DOHH2 (cell line): ENCODE measurements at regions not wholly inside any gene's neighbourhood (a gene's known extent, or its start where the extent isn't known, plus 50 kb on each side); places are given as distances from the start of the nearest gene placed in this dataset.

Experiments used
- H3F3A ChIP-seq: fragments of 200-600 bp; sonication (generic), shearing (Covaris generic); 2 replicates; pipeline ENCODE4 v1.6.0; 2016; ENCODE audit warnings: antibody characterized with exemption, mild to moderate bottlenecking; ENCODE audit not compliant: control insufficient read depth, insufficient read depth
- H3K27ac ChIP-seq: fragments of 200-600 bp; sonication (generic); 2 replicates; pipeline ENCODE4 v1.5.1; 2014; ENCODE audit warnings: low read depth, mild to moderate bottlenecking, low read length, moderate library complexity
- H3K27me3 ChIP-seq: fragments of 200-600 bp; sonication (generic); 2 replicates; pipeline ENCODE4 v1.6.1; 2014; ENCODE audit warnings: mild to moderate bottlenecking, low read length, mixed read lengths; ENCODE audit not compliant: control insufficient read depth
- H3K36me3 ChIP-seq: fragments of 200-600 bp; sonication (generic); 2 replicates; pipeline ENCODE4 v1.6.1; 2014; ENCODE audit warnings: mild to moderate bottlenecking, low read length, moderate library complexity, mixed read lengths; ENCODE audit not compliant: control insufficient read depth
- H3K4me1 ChIP-seq: fragments of 200-600 bp; sonication (generic); 2 replicates; pipeline ENCODE4 v1.6.1; 2014; ENCODE audit warnings: mild to moderate bottlenecking, low read length, mixed read lengths; ENCODE audit not compliant: control insufficient read depth
- H3K4me2 ChIP-seq: fragments of 200-600 bp; sonication (generic); 2 replicates; pipeline ENCODE4 v1.6.0; 2014; ENCODE audit warnings: mild to moderate bottlenecking, low read length, moderate library complexity
- H3K4me3 ChIP-seq: fragments of 200-600 bp; sonication (generic); 2 replicates; pipeline ENCODE4 v1.5.1; 2014; ENCODE audit warnings: mild to moderate bottlenecking, low read length, mixed read lengths
- H3K79me2 ChIP-seq: fragments of 200-600 bp; sonication (generic); 2 replicates; pipeline ENCODE4 v1.6.1; 2014; ENCODE audit warnings: mild to moderate bottlenecking, low read length, mixed read lengths; ENCODE audit not compliant: control insufficient read depth
- H3K9me2 ChIP-seq: fragments of 200-600 bp; sonication (generic); replicated peaks from 2 replicates; pipeline ENCODE4 v1.6.1; 2014; ENCODE audit warnings: mild to moderate bottlenecking, low read length, mixed read lengths; ENCODE audit not compliant: control insufficient read depth
- H3K9me3 ChIP-seq: fragments of 200-600 bp; sonication (generic); 2 replicates; pipeline ENCODE4 v1.6.1; 2014; ENCODE audit warnings: antibody characterized with exemption, low read length, mixed read lengths; ENCODE audit not compliant: control insufficient read depth, insufficient read depth
- H4K20me1 ChIP-seq: fragments of 200-600 bp; sonication (generic); 2 replicates; pipeline ENCODE4 v1.6.0; 2014; ENCODE audit warnings: low read depth, mild to moderate bottlenecking, antibody characterized with exemption, low read length, moderate library complexity; ENCODE audit not compliant: control insufficient read depth, insufficient read depth
- EZH2phosphoT487 ChIP-seq: fragments of 200-600 bp; sonication (generic); IDR thresholded peaks from 2 replicates; pipeline ENCODE4 v1.6.1; 2017; ENCODE audit warnings: borderline replicate concordance, mild to moderate bottlenecking, antibody characterized with exemption, low read length, moderate library complexity, mixed read lengths
- TF ChIP-seq, protein P1 (sequence below): fragments of 200-600 bp; sonication (generic); IDR thresholded peaks from one replicate; pipeline ENCODE4 v1.5.1; 2014; ENCODE audit warnings: antibody characterized with exemption, mild to moderate bottlenecking, low read depth, low read length; ENCODE audit not compliant: poor library complexity, severe bottlenecking

DNA sequence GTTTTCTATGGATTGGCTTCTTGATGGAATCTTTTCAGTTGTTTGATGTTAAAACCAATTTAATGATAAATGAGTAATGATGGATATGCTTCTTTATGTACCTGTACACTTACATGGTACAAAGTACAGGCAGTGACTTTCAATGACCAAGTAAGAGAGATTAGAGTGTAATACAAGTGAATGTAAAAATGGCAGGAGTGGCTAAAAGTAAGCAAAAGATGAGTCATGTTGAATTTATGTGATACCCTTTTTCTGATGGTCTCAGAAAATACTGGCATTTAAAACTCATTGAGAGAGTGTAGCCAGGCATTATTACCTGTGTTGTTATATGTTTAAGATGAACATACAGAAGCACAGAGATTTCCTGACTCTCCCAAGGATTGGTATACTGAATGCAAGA is 97.1 kb downstream of the GPR85 start:
- H3K27me3 ChIP-seq = no peaks in the 10 kb centered on the region
- no peak overlapping the region for H3K4me3 ChIP-seq
- H3F3A ChIP-seq = no peaks in the 10 kb centered on the region
- H3K4me2 ChIP-seq = no peak overlapping the region
- TF ChIP-seq EZH2phosphoT487 = no peak
- TF ChIP-seq, protein P1, sequence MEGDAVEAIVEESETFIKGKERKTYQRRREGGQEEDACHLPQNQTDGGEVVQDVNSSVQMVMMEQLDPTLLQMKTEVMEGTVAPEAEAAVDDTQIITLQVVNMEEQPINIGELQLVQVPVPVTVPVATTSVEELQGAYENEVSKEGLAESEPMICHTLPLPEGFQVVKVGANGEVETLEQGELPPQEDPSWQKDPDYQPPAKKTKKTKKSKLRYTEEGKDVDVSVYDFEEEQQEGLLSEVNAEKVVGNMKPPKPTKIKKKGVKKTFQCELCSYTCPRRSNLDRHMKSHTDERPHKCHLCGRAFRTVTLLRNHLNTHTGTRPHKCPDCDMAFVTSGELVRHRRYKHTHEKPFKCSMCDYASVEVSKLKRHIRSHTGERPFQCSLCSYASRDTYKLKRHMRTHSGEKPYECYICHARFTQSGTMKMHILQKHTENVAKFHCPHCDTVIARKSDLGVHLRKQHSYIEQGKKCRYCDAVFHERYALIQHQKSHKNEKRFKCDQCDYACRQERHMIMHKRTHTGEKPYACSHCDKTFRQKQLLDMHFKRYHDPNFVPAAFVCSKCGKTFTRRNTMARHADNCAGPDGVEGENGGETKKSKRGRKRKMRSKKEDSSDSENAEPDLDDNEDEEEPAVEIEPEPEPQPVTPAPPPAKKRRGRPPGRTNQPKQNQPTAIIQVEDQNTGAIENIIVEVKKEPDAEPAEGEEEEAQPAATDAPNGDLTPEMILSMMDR = no peak
- no peaks in the 10 kb centered on the region for H3K9me2 ChIP-seq
- H3K27ac ChIP-seq = no peak overlapping the region
- H4K20me1 ChIP-seq = no peaks in the 10 kb centered on the region
- H3K79me2 ChIP-seq = no peaks in the 10 kb centered on the region
- no peaks in the 10 kb centered on the region for H3K9me3 ChIP-seq
- peaks cover 31% of the 10 kb centered on the region for H3K4me1 ChIP-seq
- H3K36me3 ChIP-seq = no peaks in the 10 kb centered on the region

DNA sequence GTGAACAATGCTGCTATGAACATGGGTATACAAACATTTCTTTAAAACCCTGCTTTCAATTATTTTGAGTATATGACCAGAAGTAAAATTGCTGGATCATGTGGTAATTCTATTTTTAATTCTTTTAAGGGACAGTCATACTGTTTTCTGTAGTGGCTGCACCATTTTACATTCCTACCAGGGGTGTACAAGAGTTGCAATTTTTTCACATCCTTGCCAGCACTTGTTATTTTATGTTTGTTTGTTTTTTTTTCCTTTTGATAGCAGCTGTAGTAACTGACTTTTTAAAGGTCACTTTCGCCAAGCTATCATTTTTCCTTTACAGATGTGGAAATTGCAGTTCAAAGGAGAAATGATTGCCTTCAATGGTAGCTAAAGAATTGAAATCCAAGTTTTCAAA is 99.5 kb downstream of the GPR85 start:
- H3K27me3 ChIP-seq = no peaks in the 10 kb centered on the region
- no peak overlapping the region for H3K4me3 ChIP-seq
- H3K4me1 ChIP-seq = peaks cover 47% of the 10 kb centered on the region
- H4K20me1 ChIP-seq = no peaks in the 10 kb centered on the region
- no peak overlapping the region for H3K27ac ChIP-seq
- no peaks in the 10 kb centered on the region for H3K9me3 ChIP-seq
- no peaks in the 10 kb centered on the region for H3K36me3 ChIP-seq
- no peaks in the 10 kb centered on the region for H3K9me2 ChIP-seq
- H3K79me2 ChIP-seq = no peaks in the 10 kb centered on the region
- H3K4me2 ChIP-seq = no peak overlapping the region
- TF ChIP-seq, protein P1 = no peak
- TF ChIP-seq EZH2phosphoT487 = no peak
- peaks cover 4% of the 10 kb centered on the region; the same call in 1 of the 2 replicates for H3F3A ChIP-seq

DNA sequence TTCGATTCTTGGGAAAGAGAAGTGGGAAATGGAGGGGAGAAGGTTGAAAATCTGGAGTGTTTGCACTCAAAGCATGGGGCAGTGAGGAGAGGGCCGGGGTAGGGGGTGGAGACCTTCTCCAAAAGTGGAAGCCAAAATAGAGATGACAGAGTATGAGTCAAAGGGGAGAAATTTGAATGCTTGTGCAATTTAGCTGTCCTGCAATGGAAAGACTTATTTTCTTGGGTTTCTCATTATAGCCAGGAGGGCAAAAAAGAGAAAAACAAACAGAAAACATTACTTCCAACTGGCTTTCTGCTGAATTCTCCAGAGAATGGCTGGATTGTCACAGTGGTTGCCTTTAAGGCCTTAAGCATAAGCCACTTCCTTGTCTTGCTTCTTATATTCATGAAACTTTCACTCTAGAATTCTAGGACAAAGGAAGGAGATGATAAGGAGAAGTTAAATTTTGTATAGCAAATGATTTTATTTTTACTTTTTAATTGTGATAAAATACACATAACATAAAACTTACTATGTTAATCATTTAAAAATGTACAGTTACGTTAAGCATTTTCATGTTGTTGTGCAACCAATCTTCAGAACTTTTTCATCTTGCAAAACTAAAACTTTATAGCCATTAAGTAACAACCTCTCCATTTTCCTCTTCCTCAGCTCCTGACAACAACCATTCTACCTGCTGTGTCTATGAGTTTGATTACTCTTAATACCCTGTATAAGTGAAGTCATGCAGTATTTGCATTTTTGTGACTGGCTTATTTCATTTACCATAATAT is 100.2 kb downstream of the GPR85 start:
- H3K36me3 ChIP-seq = no peaks in the 10 kb centered on the region
- peaks cover 52% of the 10 kb centered on the region for H3K4me1 ChIP-seq
- H3K4me2 ChIP-seq = peak overlapping the region; percentile 34
- no peaks in the 10 kb centered on the region for H4K20me1 ChIP-seq
- H3F3A ChIP-seq = peaks cover 4% of the 10 kb centered on the region; the same call in 1 of the 2 replicates
- H3K27ac ChIP-seq = no peak overlapping the region
- H3K9me2 ChIP-seq = no peaks in the 10 kb centered on the region
- TF ChIP-seq, protein P1 = no peak
- no peak for TF ChIP-seq EZH2phosphoT487
- H3K27me3 ChIP-seq = no peaks in the 10 kb centered on the region
- no peaks in the 10 kb centered on the region for H3K79me2 ChIP-seq
- H3K4me3 ChIP-seq = no peak overlapping the region; the same call in 1 of the 2 replicates
- H3K9me3 ChIP-seq = no peaks in the 10 kb centered on the region
